GM23338 (cell line): ENCODE measurements at regions not wholly inside any gene's neighbourhood (a gene's known extent, or its start where the extent isn't known, plus 50 kb on each side); places are given as distances from the start of the nearest gene placed in this dataset.

ENCODE experiments used
- CREB1 ChIP-seq: fragments of 250-450 bp; sonication (Bioruptor Pico); IDR thresholded peaks from 2 replicates; pipeline ENCODE4 v1.5.0; 2020; ENCODE audit warnings: low read depth, mild to moderate bottlenecking, moderate library complexity
- CTCF ChIP-seq, 2 experiments: fragments of 200-600 bp in 1 of 2; sonication (generic) in 1 of 2; conservative IDR thresholded peaks; 2 replicates each; pipeline versions ENCODE4 v1.5.1 to v1.6.1; 2016 to 2017; ENCODE audit warnings: antibody characterized with exemption in 2 of 2, low read depth in 2 of 2, mild to moderate bottlenecking in 2 of 2, moderate library complexity in 1 of 2
- ETS1 ChIP-seq: IDR thresholded peaks from 2 replicates; pipeline ENCODE4 v1.6.1; 2016; ENCODE audit warnings: antibody characterized with exemption
- EZH2 ChIP-seq: fragments of 200-600 bp; sonication (generic); IDR thresholded peaks from one replicate; pipeline ENCODE4 v1.8.0; 2017; ENCODE audit warnings: antibody characterized with exemption, mild to moderate bottlenecking, low read depth; ENCODE audit not compliant: unreplicated experiment
- NANOG ChIP-seq: IDR thresholded peaks from 2 replicates; pipeline ENCODE4 v1.6.1; 2016; ENCODE audit warnings: antibody characterized with exemption, borderline replicate concordance
- POLR2AphosphoS5 ChIP-seq: IDR thresholded peaks from 2 replicates; pipeline ENCODE4 v1.6.1; 2016; ENCODE audit warnings: antibody characterized with exemption, low read depth
- STAT1 ChIP-seq: IDR thresholded peaks from one replicate; pipeline ENCODE4 v1.6.1; 2016; ENCODE audit warnings: antibody characterized with exemption; ENCODE audit not compliant: unreplicated experiment
- ZNF114 ChIP-seq: fragments of 250-450 bp; sonication (Bioruptor Pico); IDR thresholded peaks from 2 replicates; pipeline ENCODE4 v1.5.0; 2020; ENCODE audit warnings: mild to moderate bottlenecking, moderate library complexity

DNA sequence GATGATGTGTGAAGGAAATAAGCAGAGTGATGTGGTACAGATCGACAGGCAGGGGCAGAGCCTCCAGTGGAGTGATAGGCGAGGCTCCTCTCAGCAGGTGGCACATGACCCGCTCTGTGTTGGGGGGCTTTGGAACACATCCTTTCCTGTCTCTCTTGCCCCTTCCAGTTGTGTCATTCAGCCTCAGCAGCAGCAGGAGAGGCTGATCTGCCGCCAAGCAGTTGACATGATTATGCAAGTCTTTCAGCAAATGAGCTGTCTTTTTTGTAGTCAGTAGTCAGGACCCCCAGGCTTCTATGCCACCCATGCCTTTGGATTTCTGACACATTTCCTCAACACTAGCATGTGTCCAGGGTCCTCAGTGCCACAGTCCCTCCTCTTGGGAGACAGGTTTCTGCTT, 307.1 kb upstream of the C1orf174 start:
- TF ChIP-seq EZH2 (no peak), ETS1 (no peak), POLR2AphosphoS5 (no peak), CTCF (conservative IDR thresholded peaks at IDR 0.05; ENCODE audit: low read depth in 2 of 2) (no peak), CREB1 (CRISPR knock-in tag) (no peak), ZNF114 (CRISPR knock-in tag) (no peak), STAT1 (no peak), NANOG (no peak)
